ENCODE measurements at regions not wholly inside any gene's neighbourhood (a gene's known extent, or its start where the extent isn't known, plus 50 kb on each side); places are given as distances from the start of the nearest gene placed in this dataset.

DNA sequence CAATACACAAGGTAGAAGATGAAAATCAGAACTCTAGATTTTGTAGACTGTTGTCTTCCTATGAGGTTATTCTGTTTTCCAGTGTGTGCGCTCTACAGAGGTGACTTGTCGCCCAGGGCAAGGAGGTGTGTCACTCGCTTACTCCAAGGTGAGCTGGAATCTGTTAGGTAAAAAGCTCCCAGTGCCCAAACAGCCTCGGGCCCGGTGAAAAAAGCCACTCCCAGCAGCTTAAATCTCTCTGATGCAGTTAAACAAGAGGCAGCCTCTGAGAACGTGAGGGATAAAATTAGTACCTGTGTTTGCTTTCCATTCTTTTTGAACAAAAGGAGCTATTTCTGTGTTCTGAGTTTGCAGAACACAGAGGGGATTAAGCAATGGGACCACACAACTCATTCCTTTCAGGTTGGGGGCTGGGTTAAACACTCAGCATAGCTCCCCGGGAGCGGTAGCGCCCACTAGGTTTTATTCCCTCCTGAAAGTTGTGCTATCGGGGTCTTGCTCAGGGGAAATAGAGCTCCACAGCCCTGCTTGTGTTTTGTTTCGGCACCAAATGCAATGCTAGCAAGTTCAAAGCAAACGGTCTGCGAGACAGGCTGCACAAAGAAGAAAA is 181.2 kb downstream of the FOXA2 start:
- TF ChIP-seq CTCF (optimal IDR thresholded peaks at IDR 0.05 in 1 of 3, IDR thresholded peaks at IDR 0.05 in 1 of 3, conservative IDR thresholded peaks at IDR 0.05 in 1 of 3; ENCODE audit: extremely low read depth in 1 of 3, insufficient read depth in 2 of 3, low read length in 3 of 3) (peak in 1 of 3 experiments; percentile 9), EZH2 (IDR thresholded peaks at IDR 0.05; ENCODE audit: low read length) (no peak)
